ENCODE measurements at regions not wholly inside any gene's neighbourhood (a gene's known extent, or its start where the extent isn't known, plus 50 kb on each side); places are given as distances from the start of the nearest gene placed in this dataset.
"Not testable (repeated sequence)": the region's sequence is repeated elsewhere in the genome, so short reads cannot be mapped to it uniquely, and the experiment has no call there.

GRCh38 chr9:38171926-38172325 lies 102.9 kb upstream of the SHB start:
- no peak overlapping the region for H3K27ac ChIP-seq (ENCODE audit: low read depth in 1 of 2, low read length in 2 of 2)
- TF ChIP-seq CTCF (IDR thresholded peaks at IDR 0.05; ENCODE audit: low read depth, low read length, missing input control): no peak
- TF ChIP-seq MAX (IDR thresholded peaks at IDR 0.05): no peak
- TF ChIP-seq EGR1 (IDR thresholded peaks at IDR 0.05; ENCODE audit: low read depth in 2 of 2): no peak

GRCh38 chr9:38171538-38171884 lies 102.5 kb upstream of the SHB start:
- H3K4me3 ChIP-seq (ENCODE audit: low read depth in 1 of 3, low read length in 3 of 3): no peak overlapping the region
- H3K27ac ChIP-seq (ENCODE audit: low read depth in 1 of 2, low read length in 2 of 2): no peak overlapping the region
- no peak overlapping the region for H3K9ac ChIP-seq (ENCODE audit: low read depth in 1 of 2, low read length in 2 of 2)
- H3K4me1 ChIP-seq (ENCODE audit: control insufficient read depth in 4 of 4, insufficient read depth in 4 of 4, low read length in 3 of 4): no peaks in the 10 kb centered on the region
- peaks cover 3 to 16% (median 6%) of the 10 kb centered on the region in 4 donors for H3K9me3 ChIP-seq (ENCODE audit: control insufficient read depth in 4 of 4, low read length in 3 of 4)
- H3K27me3 ChIP-seq (ENCODE audit: control insufficient read depth in 4 of 4, insufficient read depth in 4 of 4, low read length in 3 of 4): no peaks in the 10 kb centered on the region
- 93% methylated on average over 5 of the region's 5 CpGs for WGBS
- TF ChIP-seq CTCF (IDR thresholded peaks at IDR 0.05; ENCODE audit: low read depth, low read length, missing input control) (no peak), HNF4G (IDR thresholded peaks at IDR 0.05) (no peak), MAX (IDR thresholded peaks at IDR 0.05) (no peak), RAD21 (IDR thresholded peaks at IDR 0.05) (no peak), NR2F2 (IDR thresholded peaks at IDR 0.05) (no peak), YY1 (IDR thresholded peaks at IDR 0.05) (no peak), FOXA2 (IDR thresholded peaks at IDR 0.05) (no peak), EGR1 (IDR thresholded peaks at IDR 0.05; ENCODE audit: low read depth in 2 of 2) (no peak), FOXA1 (IDR thresholded peaks at IDR 0.05) (no peak), GABPA (IDR thresholded peaks at IDR 0.05 in 1 of 2, conservative IDR thresholded peaks at IDR 0.05 in 1 of 2) (no peak), SP1 (IDR thresholded peaks at IDR 0.05) (no peak), JUND (IDR thresholded peaks at IDR 0.05) (no peak), REST (IDR thresholded peaks at IDR 0.05) (no peak), ATF3 (IDR thresholded peaks at IDR 0.05) (no peak), TAF1 (conservative IDR thresholded peaks at IDR 0.05) (no peak), RXRA (IDR thresholded peaks at IDR 0.05) (no peak), HNF4A (conservative IDR thresholded peaks at IDR 0.05) (no peak)
- DNase-seq (ENCODE audit: low spot score): no peak
- H3K36me3 ChIP-seq (ENCODE audit: control insufficient read depth in 4 of 4, insufficient read depth in 3 of 4, low read depth in 1 of 4, low read length in 3 of 4): no peaks in the 10 kb centered on the region

More at GRCh38 chr9:38171926-38172325, 102.9 kb upstream of the SHB start:
- H3K36me3 ChIP-seq (ENCODE audit: control insufficient read depth in 4 of 4, insufficient read depth in 3 of 4, low read depth in 1 of 4, low read length in 3 of 4): no peaks in the 10 kb centered on the region
- WGBS: 94% methylated on average over 3 of the region's 3 CpGs
- DNase-seq (ENCODE audit: low spot score): no peak
- no peaks in the 10 kb centered on the region for H3K27me3 ChIP-seq (ENCODE audit: control insufficient read depth in 4 of 4, insufficient read depth in 4 of 4, low read length in 3 of 4)
- peaks cover 3 to 16% (median 6%) of the 10 kb centered on the region in 4 donors for H3K9me3 ChIP-seq (ENCODE audit: control insufficient read depth in 4 of 4, low read length in 3 of 4)
- no peaks in the 10 kb centered on the region for H3K4me1 ChIP-seq (ENCODE audit: control insufficient read depth in 4 of 4, insufficient read depth in 4 of 4, low read length in 3 of 4)
- no peak overlapping the region for H3K4me3 ChIP-seq (ENCODE audit: low read depth in 1 of 3, low read length in 3 of 3)
- H3K9ac ChIP-seq (ENCODE audit: low read depth in 1 of 2, low read length in 2 of 2): no peak overlapping the region

GRCh38 chr9:38170763-38171537 lies 101.9 kb upstream of the SHB start:
- H3K9me3 ChIP-seq (ENCODE audit: control insufficient read depth in 4 of 4, low read length in 3 of 4): peaks cover 3 to 16% (median 6%) of the 10 kb centered on the region in 4 donors
- DNase-seq (ENCODE audit: low spot score); H3K4me1 ChIP-seq (ENCODE audit: control insufficient read depth in 4 of 4, insufficient read depth in 4 of 4, low read length in 3 of 4); H3K9ac ChIP-seq (ENCODE audit: low read depth in 1 of 2, low read length in 2 of 2); H3K27me3 ChIP-seq (ENCODE audit: control insufficient read depth in 4 of 4, insufficient read depth in 4 of 4, low read length in 3 of 4); H3K4me3 ChIP-seq (ENCODE audit: low read depth in 1 of 3, low read length in 3 of 3); H3K36me3 ChIP-seq (ENCODE audit: control insufficient read depth in 4 of 4, insufficient read depth in 3 of 4, low read depth in 1 of 4, low read length in 3 of 4); H3K27ac ChIP-seq (ENCODE audit: low read depth in 1 of 2, low read length in 2 of 2): not testable (repeated sequence)
- 91% methylated on average over 9 of the region's 9 CpGs for WGBS

Measured in liver (tissue), 8 donors.